ENCODE measurements at regions not wholly inside any gene's neighbourhood (a gene's known extent, or its start where the extent isn't known, plus 50 kb on each side); places are given as distances from the start of the nearest gene placed in this dataset.

GRCh38 chr7:52061666-52062065 is 745.1 kb upstream of the COBL start:
- Histone ChIP-seq H2AK9ac (replicated peaks; ENCODE audit: low read depth, low read length, poor library complexity) (no peak overlapping the region), H4K8ac (ENCODE audit: low read depth in 2 of 2, low read length in 2 of 2) (no peak overlapping the region), H3K27ac (ENCODE audit: insufficient read depth, low read length) (no peak overlapping the region), H3K9me1 (ENCODE audit: insufficient read depth, low read length) (no peaks in the 10 kb centered on the region), H3K79me1 (ENCODE audit: low read depth in 1 of 2, low read length in 2 of 2) (no peaks in the 10 kb centered on the region), H3K4me1 (ENCODE audit: control insufficient read depth, insufficient read depth, low read length) (no peaks in the 10 kb centered on the region), H2BK15ac (ENCODE audit: low read depth, low read length) (no peak overlapping the region), H3K9ac (ENCODE audit: low read depth, low read length) (no peak overlapping the region), H3K27me3 (ENCODE audit: control insufficient read depth, insufficient read depth, low read length) (no peaks in the 10 kb centered on the region), H3K9me3 (ENCODE audit: control insufficient read depth, insufficient read depth, low read length) (no peaks in the 10 kb centered on the region), H2AK5ac (ENCODE audit: low read depth, low read length) (no peak overlapping the region), H4K5ac (ENCODE audit: low read depth, low read length) (no peak overlapping the region), H3K36me3 (ENCODE audit: control insufficient read depth, insufficient read depth, low read length) (no peaks in the 10 kb centered on the region), H3K18ac (ENCODE audit: low read depth, low read length) (no peak overlapping the region), H3K4ac (ENCODE audit: low read depth, low read length) (no peak overlapping the region), H3K4me3 (ENCODE audit: insufficient read depth, low read depth, low read length) (no peak overlapping the region), H2AFZ (replicated peaks; ENCODE audit: low read length, poor library complexity) (no peak overlapping the region), H3K23ac (ENCODE audit: low read depth, low read length) (no peak overlapping the region), H3K14ac (replicated peaks; ENCODE audit: low read depth, low read length) (no peak overlapping the region), H3K56ac (ENCODE audit: extremely low read depth, insufficient read depth, low read length) (no peak overlapping the region), H2BK120ac (ENCODE audit: low read depth, low read length) (no peak overlapping the region), H2BK5ac (ENCODE audit: low read depth, low read length, poor library complexity, severe bottlenecking) (no peak overlapping the region), H3K4me2 (ENCODE audit: low read depth, low read length) (no peak overlapping the region), H4K91ac (ENCODE audit: insufficient read depth, low read depth, low read length) (no peak overlapping the region), H4K20me1 (ENCODE audit: insufficient read depth, low read length) (no peaks in the 10 kb centered on the region), H2BK20ac (ENCODE audit: low read depth, low read length) (no peak overlapping the region)
- no peak for ATAC-seq (ENCODE audit: low read depth)
- ChIA-PET POLR2A (ENCODE audit: unreplicated experiment) (no interaction called here), CTCF (no interaction called here)
- in situ Hi-C loops (cut with MboI; ENCODE audit: low sequenced_read_pairs) = no loop called here
- BruUV-seq (replicated peaks) = no TSS peak
- DNase-seq = no peak
- dilution Hi-C loops (cut with HindIII; ENCODE audit: low sequenced_read_pairs, unreplicated experiment) = no loop called here
- no CpG with 5 or more reads among the region's 2 CpGs for WGBS, 2 experiments (ENCODE audit: extremely low coverage in 2 of 2, insufficient read length in 1 of 2)
- intact Hi-C loops (cut with micrococcal nuclease) = no loop called here
- TF ChIP-seq MAFK (IDR thresholded peaks at IDR 0.05; ENCODE audit: low read depth, low read length) = no peak
- no peak for TF ChIP-seq RFX5 (IDR thresholded peaks at IDR 0.05; ENCODE audit: low read depth, low read length)
- TF ChIP-seq, protein P1, sequence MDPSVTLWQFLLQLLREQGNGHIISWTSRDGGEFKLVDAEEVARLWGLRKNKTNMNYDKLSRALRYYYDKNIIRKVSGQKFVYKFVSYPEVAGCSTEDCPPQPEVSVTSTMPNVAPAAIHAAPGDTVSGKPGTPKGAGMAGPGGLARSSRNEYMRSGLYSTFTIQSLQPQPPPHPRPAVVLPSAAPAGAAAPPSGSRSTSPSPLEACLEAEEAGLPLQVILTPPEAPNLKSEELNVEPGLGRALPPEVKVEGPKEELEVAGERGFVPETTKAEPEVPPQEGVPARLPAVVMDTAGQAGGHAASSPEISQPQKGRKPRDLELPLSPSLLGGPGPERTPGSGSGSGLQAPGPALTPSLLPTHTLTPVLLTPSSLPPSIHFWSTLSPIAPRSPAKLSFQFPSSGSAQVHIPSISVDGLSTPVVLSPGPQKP (IDR thresholded peaks at IDR 0.05; ENCODE audit: borderline replicate concordance, low read depth, low read length) = no peak
- TF ChIP-seq NFE2L2 (IDR thresholded peaks at IDR 0.05; ENCODE audit: low read depth, low read length) = no peak
- TF ChIP-seq MXI1 (IDR thresholded peaks at IDR 0.05; ENCODE audit: borderline replicate concordance, low read depth, low read length) = no peak
- no peak for TF ChIP-seq RCOR1 (IDR thresholded peaks at IDR 0.05; ENCODE audit: insufficient replicate concordance, low read length)
- no peak for TF ChIP-seq CEBPB (IDR thresholded peaks at IDR 0.05; ENCODE audit: low read depth, low read length)
- no peak for TF ChIP-seq FOS (IDR thresholded peaks at IDR 0.05; ENCODE audit: low read depth, low read length)
- no peak for TF ChIP-seq USF2 (IDR thresholded peaks at IDR 0.05; ENCODE audit: low read depth, low read length)
- TF ChIP-seq RAD21 (IDR thresholded peaks at IDR 0.05; ENCODE audit: low read length) = no peak
- no peak for TF ChIP-seq CHD1 (IDR thresholded peaks at IDR 0.05; ENCODE audit: low read depth, low read length)
- TF ChIP-seq, protein P2, sequence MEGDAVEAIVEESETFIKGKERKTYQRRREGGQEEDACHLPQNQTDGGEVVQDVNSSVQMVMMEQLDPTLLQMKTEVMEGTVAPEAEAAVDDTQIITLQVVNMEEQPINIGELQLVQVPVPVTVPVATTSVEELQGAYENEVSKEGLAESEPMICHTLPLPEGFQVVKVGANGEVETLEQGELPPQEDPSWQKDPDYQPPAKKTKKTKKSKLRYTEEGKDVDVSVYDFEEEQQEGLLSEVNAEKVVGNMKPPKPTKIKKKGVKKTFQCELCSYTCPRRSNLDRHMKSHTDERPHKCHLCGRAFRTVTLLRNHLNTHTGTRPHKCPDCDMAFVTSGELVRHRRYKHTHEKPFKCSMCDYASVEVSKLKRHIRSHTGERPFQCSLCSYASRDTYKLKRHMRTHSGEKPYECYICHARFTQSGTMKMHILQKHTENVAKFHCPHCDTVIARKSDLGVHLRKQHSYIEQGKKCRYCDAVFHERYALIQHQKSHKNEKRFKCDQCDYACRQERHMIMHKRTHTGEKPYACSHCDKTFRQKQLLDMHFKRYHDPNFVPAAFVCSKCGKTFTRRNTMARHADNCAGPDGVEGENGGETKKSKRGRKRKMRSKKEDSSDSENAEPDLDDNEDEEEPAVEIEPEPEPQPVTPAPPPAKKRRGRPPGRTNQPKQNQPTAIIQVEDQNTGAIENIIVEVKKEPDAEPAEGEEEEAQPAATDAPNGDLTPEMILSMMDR (conservative IDR thresholded peaks at IDR 0.05; ENCODE audit: low read depth, low read length) = no peak
- TF ChIP-seq MAZ (IDR thresholded peaks at IDR 0.05; ENCODE audit: borderline replicate concordance, low read depth, low read length) = no peak
- no peak for TF ChIP-seq BHLHE40 (IDR thresholded peaks at IDR 0.05; ENCODE audit: low read depth, low read length)
